Heart right ventricle (tissue), 16 donors: ENCODE measurements at regions not wholly inside any gene's neighbourhood (a gene's known extent, or its start where the extent isn't known, plus 50 kb on each side); places are given as distances from the start of the nearest gene placed in this dataset.

ENCODE experiments used
- ATAC-seq, 8 donors: fragments of 200-7000 bp; cut with Tn5 transposase; one replicate each; pipeline ENCODE4 v1.9.1; 2020; ENCODE audit warnings: mild to moderate bottlenecking in 8 of 8, moderate library complexity in 8 of 8, moderate number of reproducible peaks in 1 of 8
- DNase-seq, 2 donors: peaks; one replicate each; pipeline ENCODE4 v3.0.0-alpha.2; 2020
- H3K27ac ChIP-seq, 10 donors: fragments of 200-600 bp; sonication (generic) in 2 of 10; one replicate each; pipeline versions ENCODE4 v1.5.0 to v1.8.0; 2020 to 2022; ENCODE audit warnings: mild to moderate bottlenecking in 3 of 10
- H3K27me3 ChIP-seq, 7 donors: fragments of 200-600 bp; one replicate each; pipeline ENCODE4 v1.8.0; 2021 to 2022; ENCODE audit warnings: mild to moderate bottlenecking in 2 of 7
- H3K36me3 ChIP-seq, 9 donors: fragments of 200-600 bp; sonication (generic) in 1 of 9; one replicate each; pipeline versions ENCODE4 v1.5.0 to v1.8.0; 2020 to 2022; ENCODE audit warnings: mild to moderate bottlenecking in 2 of 9
- H3K4me1 ChIP-seq, 9 donors: fragments of 200-600 bp; sonication (generic) in 1 of 9; one replicate each; pipeline versions ENCODE4 v1.5.0 to v1.8.0; 2020 to 2022; ENCODE audit warnings: mild to moderate bottlenecking in 4 of 9
- H3K4me3 ChIP-seq, 10 donors: fragments of 200-600 bp; sonication (generic) in 2 of 10; one replicate each; pipeline versions ENCODE4 v1.5.0 to v1.8.0; 2020 to 2022; ENCODE audit warnings: mild to moderate bottlenecking in 7 of 10, moderate library complexity in 2 of 10
- H3K9me3 ChIP-seq, 11 donors: fragments of 200-600 bp in 10 of 11; sonication (generic) in 2 of 11; one replicate each; pipeline versions ENCODE4 v1.5.0 to v1.8.0; 2013 to 2022; ENCODE audit warnings: mild to moderate bottlenecking in 2 of 11, control low read depth in 1 of 11, moderate library complexity in 1 of 11
- WGBS, 2 donors: extraction: QIAGEN DNeasy Blood & Tissue Kit; methylation state at CpG; one replicate each; pipeline ENCODE4 v1.1.7; 2013; ENCODE audit warnings: inconsistent platforms in 1 of 2; 5-methylcytosine and 5-hydroxymethylcytosine counted together
- intact Hi-C, 10 donors: fragments of 100-400 bp; cut with DNase I; formaldehyde crosslinking; loops; one replicate each; pipeline versions ENCODE4 v1.11.1 to v1.14.2; 2022
- TF ChIP-seq, protein P1 (sequence below), 9 donors: fragments of 200-600 bp; sonication (generic) in 2 of 9; IDR thresholded peaks; one replicate each; pipeline versions ENCODE4 v1.5.0 to v1.8.0; 2021 to 2022; ENCODE audit warnings: antibody characterized with exemption in 9 of 9, mild to moderate bottlenecking in 5 of 9, moderate library complexity in 1 of 9
- donor health status: Arrhythmogenic right ventricular cardiomyopathy.
- donor health status: ischemic (EF 13 %, LVEDD 7.1; RV severe dilation, severe dysfunction).
- donor health status: healthy with polysubstance abuse.
- donor health status: DM: no; HTN: yes; CAD: no.
- donor health status: DM: no; HTN: no; CAD: no.
- donor health status: ischemic (EF 25% LVEDD 6.9; RV normal size, moderate dysfunction).
- donor health status: ischemic (EF 25% LVEDD 5.7; RV mildly dilated, moderate dysfunction).
- donor health status: healthy.
- donor health status: DM: yes; HTN: yes; CAD: no.
- donor health status: Ischemic cardiomyopathy.
- donor health status: ischemic (EF 35%, LVEDD 5.7; RV mildly dilated, moderate dysfunction).
- donor health status: nonischemic (EF 11% LVEDD 7.7; RV severe dilation, severe dysfunction).
- donor health status: DM: yes; HTN: yes; CAD: no.
- donor health status: PGD.
- donor health status: ischemic (EF 29% LVEDD 5.4; RV normal size, mild dysfunction).
- donor health status: nonischemic (EF 23%, LVEDD 6.1; RV moderate dilation, normal function).

DNA sequence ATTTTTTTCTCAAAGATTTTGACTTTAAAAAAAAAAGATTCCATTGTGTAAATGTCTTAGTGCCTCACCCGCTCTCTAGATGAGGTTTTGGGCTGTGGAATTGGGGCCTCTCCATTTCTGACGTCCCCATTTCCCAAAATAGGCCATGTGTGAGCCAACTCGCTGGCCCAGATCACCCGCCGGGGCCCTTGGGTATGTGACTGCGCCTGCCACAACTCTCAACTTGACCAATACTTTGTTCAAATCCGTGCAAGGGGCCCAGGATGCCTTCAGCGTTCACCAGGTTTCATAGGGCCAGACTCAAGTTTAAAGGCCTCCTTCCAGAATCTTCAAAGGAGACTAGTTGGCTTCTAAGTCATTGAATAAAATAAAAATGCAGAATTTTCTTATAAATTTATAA, 96.0 kb downstream of the DHCR7 start:
- ATAC-seq (no peak), DNase-seq (no peak)
- no peaks in the 10 kb centered on the region for H3K36me3 ChIP-seq
- no peak overlapping the region for H3K27ac ChIP-seq
- 79 to 81% methylated on average over 8 of the region's 8 CpGs for WGBS, 2 donors
- TF ChIP-seq, protein P1, sequence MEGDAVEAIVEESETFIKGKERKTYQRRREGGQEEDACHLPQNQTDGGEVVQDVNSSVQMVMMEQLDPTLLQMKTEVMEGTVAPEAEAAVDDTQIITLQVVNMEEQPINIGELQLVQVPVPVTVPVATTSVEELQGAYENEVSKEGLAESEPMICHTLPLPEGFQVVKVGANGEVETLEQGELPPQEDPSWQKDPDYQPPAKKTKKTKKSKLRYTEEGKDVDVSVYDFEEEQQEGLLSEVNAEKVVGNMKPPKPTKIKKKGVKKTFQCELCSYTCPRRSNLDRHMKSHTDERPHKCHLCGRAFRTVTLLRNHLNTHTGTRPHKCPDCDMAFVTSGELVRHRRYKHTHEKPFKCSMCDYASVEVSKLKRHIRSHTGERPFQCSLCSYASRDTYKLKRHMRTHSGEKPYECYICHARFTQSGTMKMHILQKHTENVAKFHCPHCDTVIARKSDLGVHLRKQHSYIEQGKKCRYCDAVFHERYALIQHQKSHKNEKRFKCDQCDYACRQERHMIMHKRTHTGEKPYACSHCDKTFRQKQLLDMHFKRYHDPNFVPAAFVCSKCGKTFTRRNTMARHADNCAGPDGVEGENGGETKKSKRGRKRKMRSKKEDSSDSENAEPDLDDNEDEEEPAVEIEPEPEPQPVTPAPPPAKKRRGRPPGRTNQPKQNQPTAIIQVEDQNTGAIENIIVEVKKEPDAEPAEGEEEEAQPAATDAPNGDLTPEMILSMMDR (IDR thresholded peaks at IDR 0.05), result no peak
- H3K9me3 ChIP-seq, result no peaks in the 10 kb centered on the region
- peaks cover 0 to 45% (median 27%) of the 10 kb centered on the region in 7 donors for H3K27me3 ChIP-seq
- intact Hi-C loops, result no loop called here
- no peaks in the 10 kb centered on the region for H3K4me1 ChIP-seq
- no peak overlapping the region for H3K4me3 ChIP-seq

DNA sequence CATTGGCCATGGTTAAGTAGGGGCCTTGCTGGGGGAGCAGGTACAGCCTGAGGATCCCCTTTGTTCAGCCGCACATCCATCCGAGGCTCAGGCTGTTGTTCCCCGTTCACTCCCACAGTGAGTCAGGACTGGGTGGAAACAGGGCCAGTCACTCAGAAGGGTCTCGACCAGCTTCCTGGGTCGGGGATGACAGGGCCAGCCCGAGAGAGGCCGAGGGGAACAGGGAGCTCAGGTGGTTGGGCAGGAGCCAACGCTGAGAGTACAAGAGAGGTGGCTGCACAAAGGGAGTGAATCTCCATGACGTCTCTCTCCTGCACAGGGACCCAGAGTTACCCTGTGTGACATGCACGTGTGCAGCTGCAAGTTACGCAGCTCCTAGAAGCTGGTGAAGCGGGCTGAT, 97.2 kb upstream of the SHANK2 start:
- TF ChIP-seq, protein P1 (IDR thresholded peaks at IDR 0.05), result no peak
- no peaks in the 10 kb centered on the region for H3K36me3 ChIP-seq
- 64 to 66% methylated on average over 12 of the region's 12 CpGs for WGBS, 2 donors
- H3K27ac ChIP-seq, result no peak overlapping the region
- intact Hi-C loops, result no loop called here
- H3K9me3 ChIP-seq, result no peaks in the 10 kb centered on the region
- H3K4me1 ChIP-seq, result no peaks in the 10 kb centered on the region
- H3K27me3 ChIP-seq, result peaks cover 0 to 61% (median 30%) of the 10 kb centered on the region in 7 donors
- H3K4me3 ChIP-seq, result no peak overlapping the region
- DNase-seq (no peak), ATAC-seq (no peak)

DNA sequence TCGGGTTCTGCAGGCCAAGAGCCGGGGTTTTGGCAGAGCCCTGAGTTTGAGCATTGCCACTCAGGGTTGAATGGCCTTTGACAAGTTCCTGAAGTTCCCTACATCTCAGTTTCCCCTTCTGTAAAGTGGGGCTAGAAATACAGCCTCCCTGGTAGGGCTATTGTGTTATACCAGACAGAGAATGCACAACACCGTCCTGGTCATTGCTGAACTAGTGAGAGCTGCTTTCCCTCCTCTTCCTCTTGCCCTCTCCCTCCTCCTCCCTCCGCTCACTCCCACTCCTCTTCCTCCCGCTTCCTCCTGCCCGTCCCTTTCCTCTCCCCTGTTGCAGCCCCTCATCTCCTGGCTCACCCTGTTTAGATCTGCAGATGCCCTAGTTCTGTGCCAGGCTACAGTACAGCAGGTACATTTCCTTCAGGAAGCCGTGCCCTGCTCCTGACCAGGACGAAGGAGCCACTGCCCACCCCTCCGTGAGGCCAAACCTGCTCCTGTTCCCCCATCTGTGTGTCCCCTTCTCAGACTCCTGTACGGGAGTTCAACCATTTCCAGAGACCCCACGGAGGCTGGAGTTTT, 91.5 kb upstream of the SHANK2 start:
- peaks cover 0 to 70% (median 34%) of the 10 kb centered on the region in 7 donors for H3K27me3 ChIP-seq
- intact Hi-C loops, result no loop called here

DNA sequence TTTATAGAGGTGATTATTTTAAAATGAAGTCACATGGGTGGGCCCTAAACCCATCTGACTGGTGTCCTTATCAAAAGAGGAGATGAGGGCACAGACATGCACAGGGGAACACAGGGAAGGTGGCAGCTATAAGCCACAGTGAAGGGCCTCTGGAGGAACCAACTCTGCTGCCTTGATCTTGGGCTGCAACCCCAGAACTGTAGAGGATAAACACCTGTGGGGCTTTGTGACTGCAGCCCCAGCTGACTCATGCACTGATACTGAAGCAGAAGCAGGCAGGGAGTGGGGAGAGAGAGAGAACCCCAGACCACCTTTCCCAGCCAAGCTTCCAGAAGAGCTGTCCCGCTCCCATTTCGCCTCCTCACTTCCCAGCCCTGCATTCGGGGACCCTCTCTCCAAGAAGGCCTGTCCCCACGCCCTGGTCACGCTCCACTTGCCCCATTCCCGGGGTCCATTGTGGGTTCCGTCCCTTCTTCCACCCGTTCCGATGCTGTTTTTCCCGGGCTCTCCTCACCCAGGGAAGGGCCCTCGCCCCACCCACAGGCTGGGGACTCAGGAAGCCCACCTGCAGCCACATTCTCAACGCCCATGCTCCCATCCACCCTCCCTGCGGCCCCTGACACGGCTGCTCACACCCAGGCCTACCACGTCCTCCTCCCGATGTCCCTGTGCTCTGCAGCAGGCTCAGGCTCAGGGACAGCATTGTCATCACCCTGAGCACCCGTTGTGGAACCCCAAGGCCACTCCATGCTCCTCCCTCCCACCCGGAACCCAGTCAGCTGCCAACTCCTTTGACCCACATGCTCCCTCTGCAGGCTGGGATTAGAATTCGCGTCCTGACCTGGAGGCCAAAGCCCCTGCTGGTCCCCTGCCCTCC, 90.8 kb upstream of the SHANK2 start:
- Histone ChIP-seq H3K9me3 (no peaks in the 10 kb centered on the region), H3K27me3 (peaks cover 0 to 63% (median 34%) of the 10 kb centered on the region in 7 donors), H3K4me3 (no peak overlapping the region), H3K4me1 (no peaks in the 10 kb centered on the region), H3K36me3 (no peaks in the 10 kb centered on the region), H3K27ac (no peak overlapping the region)
- WGBS, 2 donors, result 61 to 64% methylated on average over 20 of the region's 20 CpGs
- intact Hi-C loops, result no loop called here
- ATAC-seq (peak in 1 of 8 donors; percentile 41), DNase-seq (no peak)
- TF ChIP-seq, protein P1 (IDR thresholded peaks at IDR 0.05), result peak in 7 of 9 donors; percentile 23 to 40 (median 28)

More for the DNA sequence above, 91.5 kb upstream of the SHANK2 start:
- H3K4me1 ChIP-seq, result no peaks in the 10 kb centered on the region
- 50 to 53% methylated on average over 11 of the region's 11 CpGs for WGBS, 2 donors
- no peak overlapping the region for H3K27ac ChIP-seq
- no peak for ATAC-seq
- no peaks in the 10 kb centered on the region for H3K36me3 ChIP-seq
- DNase-seq, result no peak
- TF ChIP-seq, protein P1 (IDR thresholded peaks at IDR 0.05), result no peak
- no peaks in the 10 kb centered on the region for H3K9me3 ChIP-seq
- no peak overlapping the region for H3K4me3 ChIP-seq
